ENCODE measurements at regions not wholly inside any gene's neighbourhood (a gene's known extent, or its start where the extent isn't known, plus 50 kb on each side); places are given as distances from the start of the nearest gene placed in this dataset.

DNA sequence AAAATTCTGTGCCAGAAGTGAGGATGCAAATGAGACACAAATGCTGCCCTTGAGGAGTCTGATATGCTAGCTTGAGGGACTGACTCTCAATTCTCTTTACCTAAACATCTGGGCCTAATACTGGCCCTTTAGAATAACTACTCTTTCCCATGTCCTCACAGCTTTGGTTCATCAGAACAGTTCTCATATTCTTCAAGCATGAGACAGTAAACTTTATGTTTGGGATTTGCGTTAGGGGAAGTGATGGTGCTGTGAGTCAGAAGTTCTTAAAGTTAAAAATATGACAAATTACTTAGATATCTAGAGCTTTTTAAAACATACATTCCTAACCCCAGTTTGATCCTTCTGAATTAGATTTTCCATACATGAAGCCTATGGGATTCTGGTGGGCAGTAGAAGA is 665.0 kb upstream of the RGMB start:
- Histone ChIP-seq H3K4me1 (no peaks in the 10 kb centered on the region), H3K9me3 (no peaks in the 10 kb centered on the region), H3K36me3 (no peaks in the 10 kb centered on the region), H3K27me3 (no peaks in the 10 kb centered on the region), H3K27ac (no peak overlapping the region), H3K4me3 (no peak overlapping the region)
- ATAC-seq (no peak), DNase-seq (no peak)
- in situ Hi-C loops (cut with MboI; ENCODE audit: low sequenced_read_pairs in 4 of 4): no loop called here
- TF ChIP-seq, protein P1, sequence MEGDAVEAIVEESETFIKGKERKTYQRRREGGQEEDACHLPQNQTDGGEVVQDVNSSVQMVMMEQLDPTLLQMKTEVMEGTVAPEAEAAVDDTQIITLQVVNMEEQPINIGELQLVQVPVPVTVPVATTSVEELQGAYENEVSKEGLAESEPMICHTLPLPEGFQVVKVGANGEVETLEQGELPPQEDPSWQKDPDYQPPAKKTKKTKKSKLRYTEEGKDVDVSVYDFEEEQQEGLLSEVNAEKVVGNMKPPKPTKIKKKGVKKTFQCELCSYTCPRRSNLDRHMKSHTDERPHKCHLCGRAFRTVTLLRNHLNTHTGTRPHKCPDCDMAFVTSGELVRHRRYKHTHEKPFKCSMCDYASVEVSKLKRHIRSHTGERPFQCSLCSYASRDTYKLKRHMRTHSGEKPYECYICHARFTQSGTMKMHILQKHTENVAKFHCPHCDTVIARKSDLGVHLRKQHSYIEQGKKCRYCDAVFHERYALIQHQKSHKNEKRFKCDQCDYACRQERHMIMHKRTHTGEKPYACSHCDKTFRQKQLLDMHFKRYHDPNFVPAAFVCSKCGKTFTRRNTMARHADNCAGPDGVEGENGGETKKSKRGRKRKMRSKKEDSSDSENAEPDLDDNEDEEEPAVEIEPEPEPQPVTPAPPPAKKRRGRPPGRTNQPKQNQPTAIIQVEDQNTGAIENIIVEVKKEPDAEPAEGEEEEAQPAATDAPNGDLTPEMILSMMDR (IDR thresholded peaks at IDR 0.05 in 4 of 5, conservative IDR thresholded peaks at IDR 0.05 in 1 of 5): no peak
- TF ChIP-seq POLR2A (IDR thresholded peaks at IDR 0.05): no peak
- intact Hi-C loops (cut with DNase I; ENCODE audit: low total_unique reads): no loop called here

DNA sequence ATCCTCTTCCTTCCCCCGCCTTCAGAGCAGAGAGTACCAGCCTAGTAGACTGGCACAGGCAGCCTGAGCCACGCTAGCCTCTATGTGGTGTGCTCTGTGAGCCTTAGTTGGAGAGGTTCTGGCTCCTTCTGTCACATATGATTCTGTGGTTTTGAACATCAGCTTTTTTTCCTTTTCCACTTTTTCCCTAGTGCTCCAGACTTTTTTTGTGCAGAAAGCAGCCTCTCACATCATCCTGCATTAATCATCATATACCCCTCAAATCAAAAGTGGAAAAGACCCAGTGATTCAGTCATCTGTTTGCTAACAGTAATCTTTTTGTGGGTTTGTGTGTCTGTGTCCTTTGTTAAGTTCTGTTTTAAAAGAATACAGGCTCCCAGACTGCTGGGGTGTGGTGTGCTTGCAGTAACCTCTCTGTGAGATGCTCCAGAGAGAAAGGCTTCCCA is 663.9 kb upstream of the RGMB start:
- no peak for TF ChIP-seq POLR2A (IDR thresholded peaks at IDR 0.05)
- TF ChIP-seq, protein P1 (IDR thresholded peaks at IDR 0.05 in 4 of 5, conservative IDR thresholded peaks at IDR 0.05 in 1 of 5): no peak
- in situ Hi-C loops (cut with MboI; ENCODE audit: low sequenced_read_pairs in 4 of 4): no loop called here
- Histone ChIP-seq H3K4me1 (no peaks in the 10 kb centered on the region), H3K27me3 (no peaks in the 10 kb centered on the region), H3K4me3 (no peak overlapping the region), H3K9me3 (no peaks in the 10 kb centered on the region), H3K36me3 (no peaks in the 10 kb centered on the region), H3K27ac (no peak overlapping the region)
- intact Hi-C loops (cut with DNase I; ENCODE audit: low total_unique reads): no loop called here
- DNase-seq: no peak
- ATAC-seq: no peak

DNA sequence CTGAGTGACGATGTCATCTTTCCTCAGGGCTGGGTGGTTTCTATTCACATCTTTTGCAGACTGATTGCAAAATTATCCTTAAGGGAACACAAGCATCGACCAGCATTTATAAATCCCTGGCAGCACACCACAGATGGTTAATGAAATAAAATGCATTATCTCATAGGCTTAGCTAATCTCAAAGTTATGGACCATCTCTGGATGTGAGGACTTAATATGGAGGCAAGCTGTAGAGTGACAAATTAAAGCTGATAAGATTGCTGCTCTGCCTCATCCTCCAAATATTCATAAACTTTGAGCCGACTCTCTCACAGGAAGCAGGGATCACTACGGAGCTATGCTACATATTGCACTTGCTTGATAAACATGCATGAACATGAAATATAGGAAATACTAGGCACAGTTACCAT is 663.2 kb upstream of the RGMB start:
- Histone ChIP-seq H3K36me3 (no peaks in the 10 kb centered on the region), H3K4me1 (no peaks in the 10 kb centered on the region), H3K4me3 (no peak overlapping the region), H3K27ac (no peak overlapping the region), H3K27me3 (no peaks in the 10 kb centered on the region), H3K9me3 (no peaks in the 10 kb centered on the region)
- ATAC-seq: no peak
- in situ Hi-C loops (cut with MboI; ENCODE audit: low sequenced_read_pairs in 4 of 4) (no loop called here), intact Hi-C loops (cut with DNase I; ENCODE audit: low total_unique reads) (no loop called here)
- no peak for DNase-seq
- no peak for TF ChIP-seq POLR2A (IDR thresholded peaks at IDR 0.05)
- TF ChIP-seq, protein P1 (IDR thresholded peaks at IDR 0.05 in 4 of 5, conservative IDR thresholded peaks at IDR 0.05 in 1 of 5): no peak

DNA sequence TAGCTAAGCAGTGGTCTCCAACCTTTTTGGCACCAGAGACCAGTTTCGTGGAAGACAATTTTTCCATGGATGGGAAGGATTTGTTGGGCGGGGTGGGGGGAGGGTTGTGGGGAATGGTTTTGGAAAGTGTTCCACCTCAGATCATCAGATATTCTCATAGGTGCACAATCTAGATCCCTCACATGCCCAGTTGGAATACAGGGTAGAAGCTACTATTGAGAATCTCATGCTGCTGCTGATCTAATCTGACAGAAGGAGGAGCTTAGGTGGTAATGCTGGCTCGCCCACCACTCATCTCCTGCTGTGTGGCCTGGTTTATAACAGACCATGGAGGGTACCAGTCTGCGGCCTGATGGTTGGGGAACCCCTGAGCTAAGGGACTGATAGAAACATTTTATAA is 662.7 kb upstream of the RGMB start:
- no peak overlapping the region for H3K4me3 ChIP-seq
- DNase-seq (no peak), ATAC-seq (no peak)
- H3K4me1 ChIP-seq: no peaks in the 10 kb centered on the region
- H3K27ac ChIP-seq: no peak overlapping the region
- no peaks in the 10 kb centered on the region for H3K36me3 ChIP-seq
- H3K9me3 ChIP-seq: no peaks in the 10 kb centered on the region
- TF ChIP-seq, protein P1 (IDR thresholded peaks at IDR 0.05 in 4 of 5, conservative IDR thresholded peaks at IDR 0.05 in 1 of 5): no peak
- no peak for TF ChIP-seq POLR2A (IDR thresholded peaks at IDR 0.05)
- in situ Hi-C loops (cut with MboI; ENCODE audit: low sequenced_read_pairs in 4 of 4): no loop called here
- H3K27me3 ChIP-seq: no peaks in the 10 kb centered on the region
- intact Hi-C loops (cut with DNase I; ENCODE audit: low total_unique reads): no loop called here

DNA sequence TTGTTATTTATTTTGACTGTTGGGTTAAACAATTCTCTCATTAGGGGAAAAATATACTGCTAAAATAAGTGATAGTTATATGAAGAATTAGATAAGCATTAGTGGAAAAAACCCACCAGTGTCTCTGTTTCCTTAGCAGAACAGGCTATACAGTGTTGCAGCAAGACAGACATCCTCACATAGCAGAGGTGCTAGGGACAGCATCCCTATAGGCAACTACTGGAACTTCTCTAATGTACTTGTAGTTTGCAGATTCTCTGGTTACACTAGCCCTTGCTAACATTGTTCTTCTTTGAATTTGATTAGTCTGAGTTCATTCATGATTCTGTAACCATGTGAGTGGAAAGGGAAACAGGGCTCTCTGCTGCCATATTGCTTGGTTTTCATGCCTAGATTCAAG is 661.8 kb upstream of the RGMB start:
- no peaks in the 10 kb centered on the region for H3K27me3 ChIP-seq
- ATAC-seq (no peak), DNase-seq (no peak)
- no peak overlapping the region for H3K4me3 ChIP-seq
- H3K36me3 ChIP-seq: no peaks in the 10 kb centered on the region
- H3K9me3 ChIP-seq: no peaks in the 10 kb centered on the region
- no peak overlapping the region for H3K27ac ChIP-seq
- H3K4me1 ChIP-seq: no peaks in the 10 kb centered on the region
- TF ChIP-seq, protein P1 (IDR thresholded peaks at IDR 0.05 in 4 of 5, conservative IDR thresholded peaks at IDR 0.05 in 1 of 5): no peak
- TF ChIP-seq POLR2A (IDR thresholded peaks at IDR 0.05): no peak
- intact Hi-C loops (cut with DNase I; ENCODE audit: low total_unique reads): no loop called here
- in situ Hi-C loops (cut with MboI; ENCODE audit: low sequenced_read_pairs in 4 of 4): no loop called here

Data from gastrocnemius medialis (tissue), 4 donors.